Glomerular visceral epithelial cell (primary cell): ENCODE measurements at regions not wholly inside any gene's neighbourhood (a gene's known extent, or its start where the extent isn't known, plus 50 kb on each side); places are given as distances from the start of the nearest gene placed in this dataset.
"Not testable (repeated sequence)": the region's sequence is repeated elsewhere in the genome, so short reads cannot be mapped to it uniquely, and the experiment has no call there.

Experiments used
- DNase-seq: peaks from one replicate; pipeline ENCODE4 v3.0.0-alpha.2; 2016; ENCODE audit errors: extremely low spot score

- DNase-seq: not testable (repeated sequence)
Observed at GRCh38 chr12:92231532-92231931, 85.9 kb upstream of the BTG1 start.

GRCh38 chr12:92229381-92229780 is 83.7 kb upstream of the BTG1 start:
- no peak for DNase-seq

GRCh38 chr12:92226961-92227360 is 81.3 kb upstream of the BTG1 start:
- no peak for DNase-seq

GRCh38 chr12:92226071-92226661 is 80.5 kb upstream of the BTG1 start:
- DNase-seq: no peak

GRCh38 chr12:92224685-92225331 is 79.2 kb upstream of the BTG1 start:
- DNase-seq: no peak

GRCh38 chr12:92223481-92223880 is 77.8 kb upstream of the BTG1 start:
- DNase-seq: no peak

- no peak for DNase-seq
Observed at GRCh38 chr12:92221656-92222315, 76.1 kb upstream of the BTG1 start.

- DNase-seq: no peak
Observed at GRCh38 chr12:92218394-92219077, 72.9 kb upstream of the BTG1 start.

GRCh38 chr12:92216092-92216491 is 70.4 kb upstream of the BTG1 start:
- DNase-seq: no peak

GRCh38 chr12:92215358-92215757 is 69.7 kb upstream of the BTG1 start:
- DNase-seq: no peak

- no peak for DNase-seq
Observed at GRCh38 chr12:92213166-92213565, 67.5 kb upstream of the BTG1 start.

- DNase-seq: no peak
Observed at GRCh38 chr12:92210071-92210470, 64.4 kb upstream of the BTG1 start.

GRCh38 chr12:92208613-92209121 is 63.0 kb upstream of the BTG1 start:
- DNase-seq: no peak

- no peak for DNase-seq
Observed at GRCh38 chr12:92206596-92206995, 61.0 kb upstream of the BTG1 start.

- DNase-seq: no peak
Observed at GRCh38 chr12:92206011-92206410, 60.4 kb upstream of the BTG1 start.

GRCh38 chr12:92199819-92200576 is 54.4 kb upstream of the BTG1 start:
- DNase-seq: no peak

- no peak for DNase-seq
Observed at GRCh38 chr12:92197815-92198214, 52.2 kb upstream of the BTG1 start.

GRCh38 chr12:92196368-92196767 is 50.7 kb upstream of the BTG1 start:
- DNase-seq: no peak
